Fibroblast of skin of left biceps (primary cell): ENCODE measurements at regions not wholly inside any gene's neighbourhood (a gene's known extent, or its start where the extent isn't known, plus 50 kb on each side); places are given as distances from the start of the nearest gene placed in this dataset.
"Not testable (repeated sequence)": the region's sequence is repeated elsewhere in the genome, so short reads cannot be mapped to it uniquely, and the experiment has no call there.

Experiments
- DNase-seq, 2 experiments: peaks; one replicate each; pipeline ENCODE4 v3.0.0-alpha.2; 2013; ENCODE audit warnings: low read depth in 2 of 2

DNA sequence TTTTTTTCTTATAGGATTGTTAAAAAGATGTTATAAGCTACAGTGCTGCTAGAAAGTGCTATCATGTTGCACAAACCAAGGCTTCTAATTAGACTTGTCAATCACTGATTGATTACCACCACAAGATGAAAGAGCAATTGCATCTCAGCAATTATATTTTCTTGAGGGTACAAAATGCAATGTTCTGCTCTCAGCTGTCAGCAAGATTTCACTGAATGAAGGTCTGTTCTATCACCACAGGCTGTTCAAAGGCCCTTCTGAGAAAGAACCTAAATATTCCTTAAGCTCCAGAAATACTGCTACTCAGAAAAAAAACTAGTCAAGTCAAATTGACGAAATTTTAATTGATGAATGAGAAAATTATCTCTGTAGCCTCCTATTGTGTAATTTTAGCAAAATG lies 301.9 kb upstream of the KYNU start:
- no peak for DNase-seq

- DNase-seq = no peak
These were observed 303.1 kb upstream of the KYNU start for GRCh38 chr2:142574388-142574787.

DNA sequence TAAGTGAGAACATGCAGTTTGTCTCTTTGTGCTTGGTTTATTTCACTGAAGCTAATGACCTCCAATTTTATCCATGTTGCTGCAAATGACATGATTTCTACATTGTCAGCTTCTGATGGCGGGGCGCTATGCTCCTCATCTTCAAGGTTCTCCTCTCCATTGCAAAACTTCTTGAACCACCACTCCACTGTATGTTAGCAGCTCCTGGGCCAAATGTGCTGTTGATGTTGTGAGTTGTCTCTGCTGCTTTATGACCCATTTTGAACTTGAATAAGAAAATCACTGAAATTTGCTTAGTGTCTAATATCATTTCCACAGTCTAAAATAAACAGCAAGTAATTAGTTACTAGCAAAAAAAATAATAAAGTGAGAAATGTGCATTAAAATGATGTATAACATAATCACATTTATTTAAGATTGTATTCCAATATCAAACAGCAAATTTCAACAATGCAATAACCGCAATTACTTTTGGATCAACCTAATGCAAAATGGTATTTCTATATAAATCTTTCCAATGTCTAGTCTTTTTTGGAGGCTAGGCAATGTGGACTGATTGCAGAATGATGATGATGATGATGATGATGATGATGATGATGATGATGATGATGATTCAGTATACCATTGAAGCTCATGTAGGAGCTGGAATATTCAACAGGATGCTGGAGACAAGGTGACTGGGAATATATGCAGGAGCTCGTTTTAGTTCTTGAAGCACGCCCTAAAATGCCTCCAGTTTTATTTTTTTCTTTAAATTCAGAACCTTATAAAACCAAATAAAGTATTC lies 304.9 kb upstream of the KYNU start:
- DNase-seq = no peak

- no peak for DNase-seq
These were observed 305.5 kb upstream of the KYNU start for GRCh38 chr2:142571934-142572333.

DNA sequence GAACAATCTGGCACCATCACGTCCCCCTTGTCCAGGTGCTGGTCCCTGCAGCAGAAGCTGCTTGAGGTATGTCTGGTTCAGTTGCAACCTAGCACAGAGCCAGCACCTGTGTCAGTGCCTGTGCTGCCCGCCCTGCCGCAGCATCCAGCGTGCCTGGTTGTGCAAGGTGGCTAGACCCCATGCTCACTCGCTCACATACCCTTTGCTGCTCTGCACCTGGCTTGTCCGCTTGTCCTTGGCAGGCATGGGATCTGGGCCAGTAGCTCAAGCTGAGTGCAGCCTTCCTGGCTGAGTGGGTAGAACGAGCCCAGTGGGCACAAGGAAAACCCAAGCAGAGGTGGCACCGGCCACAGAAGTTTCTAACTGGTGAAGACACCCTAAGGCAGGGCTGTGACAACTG lies 314.6 kb upstream of the KYNU start:
- DNase-seq = no peak

DNA sequence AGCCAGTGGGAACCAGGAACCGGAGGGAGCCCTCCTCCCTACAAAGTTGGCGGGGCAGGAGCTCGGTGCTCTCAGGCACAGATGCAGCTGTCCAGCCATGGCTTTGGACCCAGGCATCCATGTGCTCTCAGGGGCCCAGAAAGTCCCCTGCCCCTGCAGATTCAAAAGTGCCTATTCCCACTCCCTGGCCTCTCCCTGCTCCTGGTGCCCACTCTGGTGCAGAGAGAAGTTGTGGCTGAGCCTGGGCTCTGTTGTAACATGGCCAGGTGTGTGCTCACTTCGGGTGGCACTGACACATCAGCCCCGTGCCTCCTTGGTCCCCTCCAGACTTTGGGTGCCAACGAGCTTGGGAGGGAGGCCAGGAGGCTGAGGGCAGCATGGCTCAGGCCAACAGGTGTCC lies 315.8 kb upstream of the KYNU start:
- DNase-seq = no peak

GRCh38 chr2:142557391-142557790 lies 320.1 kb upstream of the KYNU start:
- DNase-seq = no peak

- not testable (repeated sequence) for DNase-seq
These were observed 331.5 kb upstream of the KYNU start for GRCh38 chr2:142545999-142546398.

- DNase-seq = no peak
These were observed 332.4 kb upstream of the KYNU start for GRCh38 chr2:142545036-142545435.

- no peak for DNase-seq
These were observed 333.3 kb upstream of the KYNU start for GRCh38 chr2:142544173-142544572.

DNA sequence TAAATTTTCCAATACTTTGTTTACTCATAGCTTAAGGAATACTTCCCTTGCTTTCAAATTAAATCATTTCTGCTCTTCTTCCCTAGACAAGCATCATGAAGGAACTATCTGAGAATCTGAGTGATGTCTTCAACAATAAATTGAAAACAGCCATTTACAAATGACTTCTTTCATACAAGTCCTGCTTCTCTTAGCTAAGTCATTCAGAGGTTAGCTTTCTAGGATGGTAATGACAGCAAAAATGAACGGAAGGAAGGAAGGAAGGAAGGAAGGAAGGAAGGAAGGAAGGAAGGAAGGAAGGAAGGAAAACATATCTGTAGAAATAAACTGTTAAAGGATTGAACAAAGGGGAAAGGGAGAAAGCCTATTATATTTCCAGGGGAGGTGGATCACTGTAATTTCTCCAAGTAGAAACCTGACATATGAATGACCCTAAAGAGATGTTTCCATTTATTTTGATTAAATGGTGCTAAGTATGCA lies 335.0 kb upstream of the KYNU start:
- DNase-seq = no peak

- DNase-seq = no peak
These were observed 340.5 kb upstream of the KYNU start for GRCh38 chr2:142536966-142537365.

DNA sequence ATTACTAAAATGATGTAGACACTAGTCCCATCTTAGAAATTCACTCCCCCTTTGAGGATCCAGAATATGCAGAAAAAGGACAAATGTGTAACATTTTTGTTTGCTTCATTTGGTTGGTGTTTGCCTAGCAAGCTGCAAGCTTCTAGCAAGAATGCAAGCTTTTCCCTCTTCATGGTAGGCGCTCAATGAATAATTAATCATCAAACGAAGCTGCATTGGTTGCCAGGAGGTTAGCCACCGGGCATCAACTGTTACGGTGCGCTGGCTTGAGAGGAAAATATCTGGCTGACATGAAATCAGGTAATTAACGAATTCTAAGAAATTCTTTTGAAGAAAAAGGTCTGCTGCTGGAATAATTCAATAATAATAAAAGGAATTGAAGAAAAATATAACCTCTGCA lies 341.0 kb upstream of the KYNU start:
- no peak for DNase-seq

- no peak for DNase-seq
These were observed 342.2 kb upstream of the KYNU start for GRCh38 chr2:142535311-142535710.

- no peak for DNase-seq
These were observed 344.3 kb upstream of the KYNU start for GRCh38 chr2:142533177-142533576.

DNA sequence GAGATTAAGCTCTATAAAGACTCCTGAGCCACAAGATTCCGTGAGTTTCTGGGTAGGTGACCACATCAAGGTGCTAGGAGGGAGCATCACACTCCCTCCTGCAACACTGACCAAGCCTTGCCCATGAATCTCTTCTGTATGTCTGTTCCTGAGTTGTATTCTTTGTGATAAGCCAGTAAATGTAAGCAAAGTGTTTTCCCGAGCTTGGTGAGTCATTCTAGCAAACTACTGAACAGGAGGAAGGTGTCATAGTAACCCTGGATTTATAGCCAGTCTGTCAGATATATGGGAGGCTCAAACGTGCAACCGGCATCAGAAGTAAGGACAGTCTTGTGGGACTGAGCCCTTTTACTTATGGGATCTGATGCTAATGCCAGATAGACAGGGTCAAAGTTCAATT lies 346.1 kb upstream of the KYNU start:
- no peak for DNase-seq

- DNase-seq = no peak
These were observed 351.7 kb upstream of the KYNU start for GRCh38 chr2:142525720-142526119.

GRCh38 chr2:142521492-142521891 lies 356.0 kb upstream of the KYNU start:
- DNase-seq = no peak

GRCh38 chr2:142515493-142515892 lies 362.0 kb upstream of the KYNU start:
- DNase-seq = no peak

- no peak for DNase-seq
These were observed 368.1 kb upstream of the KYNU start for GRCh38 chr2:142509401-142509800.

DNA sequence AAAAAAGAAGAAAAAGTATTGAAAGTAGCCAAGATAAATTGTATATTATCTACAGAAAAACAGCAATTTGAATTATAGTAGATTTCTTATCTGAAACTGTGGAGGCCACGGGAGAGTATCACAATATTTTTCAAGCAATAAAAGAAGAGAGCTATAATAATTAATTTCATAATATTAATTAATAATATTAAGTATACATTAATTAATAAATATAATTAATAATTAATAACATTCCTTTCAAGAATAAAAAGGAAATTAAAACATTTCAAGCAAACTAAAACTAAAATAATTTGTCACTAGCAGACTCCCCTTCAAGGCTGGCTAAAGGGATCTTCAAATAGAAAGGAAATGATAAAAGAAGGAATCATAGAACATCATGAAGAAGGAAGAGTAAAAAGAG lies 372.7 kb upstream of the KYNU start:
- no peak for DNase-seq

- no peak for DNase-seq
These were observed 371.6 kb upstream of the LRP1B start for GRCh38 chr2:142502402-142502801.

DNA sequence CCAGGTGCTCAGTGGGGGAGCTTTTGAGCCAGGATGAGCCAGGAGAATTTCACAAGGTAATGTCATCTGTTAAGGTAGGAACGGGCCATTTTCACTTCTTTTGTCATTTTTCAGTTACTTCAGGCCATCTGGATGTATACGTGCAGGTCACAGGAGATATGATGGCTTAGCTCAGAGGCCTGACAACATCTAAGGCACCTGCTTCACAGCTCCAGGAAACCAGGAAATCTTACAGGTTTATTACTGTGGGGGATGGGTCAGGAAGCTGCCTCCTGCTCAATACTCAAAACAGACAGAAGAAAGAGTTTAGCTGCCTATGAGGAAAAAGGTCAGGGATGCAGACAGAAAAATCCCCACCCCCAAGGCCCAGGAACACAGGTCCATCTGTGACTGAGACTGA lies 364.3 kb upstream of the LRP1B start:
- DNase-seq = no peak

DNA sequence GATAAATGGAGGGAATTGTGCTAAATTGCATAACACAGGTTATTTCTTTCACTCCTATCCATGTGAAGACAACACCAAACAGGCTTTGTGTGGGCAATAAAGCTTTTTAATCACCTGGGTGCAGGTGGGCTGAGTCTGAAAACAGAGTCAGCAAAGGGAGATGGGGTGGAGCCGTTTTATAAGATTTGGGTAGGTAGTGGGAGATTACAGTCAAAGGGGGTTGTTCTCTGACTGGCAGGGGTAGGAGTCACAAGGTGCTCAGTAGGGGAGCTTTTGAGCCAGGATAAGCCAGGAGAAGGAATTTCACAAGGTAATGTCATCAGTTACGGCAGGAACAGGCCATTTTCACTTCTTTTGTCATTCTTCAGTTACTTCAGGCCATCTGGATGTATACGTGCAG lies 358.8 kb upstream of the LRP1B start:
- not testable (repeated sequence) for DNase-seq
